ENCODE measurements at regions not wholly inside any gene's neighbourhood (a gene's known extent, or its start where the extent isn't known, plus 50 kb on each side); places are given as distances from the start of the nearest gene placed in this dataset.

DNA sequence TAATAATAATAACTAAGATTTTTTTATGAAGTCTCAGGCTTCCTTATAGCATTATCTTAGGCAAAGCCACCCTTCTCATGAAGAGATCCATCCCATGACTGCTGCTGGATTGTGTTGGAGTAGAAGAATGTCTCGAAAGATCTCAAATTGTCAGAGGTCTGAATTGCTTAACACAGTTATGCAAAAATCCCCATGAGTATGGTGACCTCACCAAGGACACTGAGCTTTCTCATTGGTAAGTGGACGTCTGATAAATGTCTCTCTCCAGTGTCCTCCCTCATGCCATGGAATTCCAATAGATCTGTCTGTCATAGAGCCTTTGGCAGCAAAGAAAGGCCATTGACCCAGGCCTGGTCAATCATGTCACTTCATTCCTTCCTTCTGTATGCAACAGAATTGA, 264.5 kb downstream of the CDH11 start:
- H3K4me1 ChIP-seq = no peaks in the 10 kb centered on the region
- WGBS, 2 donors = 77 to 88% methylated on average over 2 of the region's 2 CpGs
- TF ChIP-seq, protein P1, sequence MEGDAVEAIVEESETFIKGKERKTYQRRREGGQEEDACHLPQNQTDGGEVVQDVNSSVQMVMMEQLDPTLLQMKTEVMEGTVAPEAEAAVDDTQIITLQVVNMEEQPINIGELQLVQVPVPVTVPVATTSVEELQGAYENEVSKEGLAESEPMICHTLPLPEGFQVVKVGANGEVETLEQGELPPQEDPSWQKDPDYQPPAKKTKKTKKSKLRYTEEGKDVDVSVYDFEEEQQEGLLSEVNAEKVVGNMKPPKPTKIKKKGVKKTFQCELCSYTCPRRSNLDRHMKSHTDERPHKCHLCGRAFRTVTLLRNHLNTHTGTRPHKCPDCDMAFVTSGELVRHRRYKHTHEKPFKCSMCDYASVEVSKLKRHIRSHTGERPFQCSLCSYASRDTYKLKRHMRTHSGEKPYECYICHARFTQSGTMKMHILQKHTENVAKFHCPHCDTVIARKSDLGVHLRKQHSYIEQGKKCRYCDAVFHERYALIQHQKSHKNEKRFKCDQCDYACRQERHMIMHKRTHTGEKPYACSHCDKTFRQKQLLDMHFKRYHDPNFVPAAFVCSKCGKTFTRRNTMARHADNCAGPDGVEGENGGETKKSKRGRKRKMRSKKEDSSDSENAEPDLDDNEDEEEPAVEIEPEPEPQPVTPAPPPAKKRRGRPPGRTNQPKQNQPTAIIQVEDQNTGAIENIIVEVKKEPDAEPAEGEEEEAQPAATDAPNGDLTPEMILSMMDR (IDR thresholded peaks at IDR 0.05) = no peak
- TF ChIP-seq POLR2A (IDR thresholded peaks at IDR 0.05) = no peak
- intact Hi-C loops (cut with DNase I; ENCODE audit: low total_unique reads) = no loop called here
- H3K27ac ChIP-seq = no peak overlapping the region
- DNase-seq = no peak
- no peak overlapping the region for H3K4me3 ChIP-seq
- H3K27me3 ChIP-seq = no peaks in the 10 kb centered on the region
- no peaks in the 10 kb centered on the region for H3K9me3 ChIP-seq
- H3K36me3 ChIP-seq (ENCODE audit: low read depth, missing control alignments) = no peaks in the 10 kb centered on the region

DNA sequence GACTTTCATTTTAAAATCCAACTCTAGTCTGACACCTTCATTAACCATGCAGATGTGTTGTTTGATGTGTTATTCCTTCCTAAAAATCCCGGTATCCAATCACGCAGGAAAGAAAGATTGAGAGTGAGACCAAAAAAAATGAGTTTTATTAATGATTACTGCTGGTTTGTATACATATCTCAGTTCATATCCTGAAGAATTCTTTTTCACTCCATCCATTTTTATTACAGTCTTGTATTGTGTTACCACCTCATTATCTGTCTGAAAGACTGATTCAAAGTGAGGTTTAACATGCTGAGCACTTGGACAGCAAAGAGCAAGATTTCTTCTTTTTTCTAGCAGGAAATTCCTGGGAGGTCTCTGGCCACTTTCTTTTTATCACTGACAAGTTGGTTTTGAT, 268.3 kb downstream of the CDH11 start:
- Histone ChIP-seq H3K9me3 (no peaks in the 10 kb centered on the region), H3K27ac (no peak overlapping the region), H3K27me3 (no peaks in the 10 kb centered on the region), H3K36me3 (ENCODE audit: low read depth, missing control alignments) (no peaks in the 10 kb centered on the region), H3K4me3 (no peak overlapping the region), H3K4me1 (no peaks in the 10 kb centered on the region)
- DNase-seq = no peak
- 90 to 95% methylated on average over 2 of the region's 2 CpGs for WGBS, 2 donors
- intact Hi-C loops (cut with DNase I; ENCODE audit: low total_unique reads) = no loop called here
- no peak for TF ChIP-seq POLR2A (IDR thresholded peaks at IDR 0.05)
- TF ChIP-seq, protein P1 (IDR thresholded peaks at IDR 0.05) = no peak

DNA sequence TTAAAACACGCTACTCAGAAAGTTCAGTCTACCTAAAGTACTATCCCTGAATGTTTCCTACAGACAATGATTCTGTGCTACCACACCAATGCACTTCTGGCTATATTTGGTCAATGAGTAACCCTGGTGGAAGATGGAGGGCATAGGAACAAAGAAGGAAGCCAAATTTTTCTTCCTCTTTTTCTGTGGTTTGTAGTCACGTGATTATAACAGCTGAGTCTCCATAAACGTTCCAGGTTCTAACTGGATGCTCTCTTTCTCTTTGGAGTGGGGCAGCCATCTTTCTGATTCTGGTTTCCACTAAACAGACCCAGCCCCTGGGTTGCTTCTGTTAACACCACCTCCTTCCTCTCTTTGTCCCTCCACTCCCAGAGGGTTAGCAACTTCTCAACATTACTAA, 274.9 kb downstream of the CDH11 start:
- Histone ChIP-seq H3K9me3 (no peaks in the 10 kb centered on the region), H3K4me1 (no peaks in the 10 kb centered on the region), H3K4me3 (no peak overlapping the region), H3K36me3 (ENCODE audit: low read depth, missing control alignments) (no peaks in the 10 kb centered on the region), H3K27ac (no peak overlapping the region), H3K27me3 (no peaks in the 10 kb centered on the region)
- no peak for TF ChIP-seq POLR2A (IDR thresholded peaks at IDR 0.05)
- TF ChIP-seq, protein P1 (IDR thresholded peaks at IDR 0.05) = no peak
- DNase-seq = no peak
- intact Hi-C loops (cut with DNase I; ENCODE audit: low total_unique reads) = no loop called here
- WGBS, 2 donors = 64 to 67% methylated on average over 3 of the region's 3 CpGs

DNA sequence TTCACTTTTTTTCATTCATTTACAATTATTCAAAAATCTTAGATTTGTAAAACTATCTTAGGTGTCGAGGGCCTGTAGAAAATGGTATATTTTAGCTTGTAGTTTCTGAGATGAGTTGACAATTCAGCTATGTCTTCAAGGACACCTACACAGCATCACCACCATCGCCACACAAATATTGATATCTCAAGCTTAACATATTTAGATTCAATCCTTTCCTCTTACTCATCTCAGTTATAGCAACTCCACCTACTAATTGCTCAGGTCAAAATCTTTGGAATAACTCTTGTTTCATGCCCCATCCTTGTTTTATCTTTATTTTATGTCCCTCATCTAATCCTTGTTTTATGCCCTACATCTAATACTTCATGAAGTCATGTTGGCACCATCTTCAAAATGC, 276.8 kb downstream of the CDH11 start:
- Histone ChIP-seq H3K36me3 (ENCODE audit: low read depth, missing control alignments) (no peaks in the 10 kb centered on the region), H3K27me3 (no peaks in the 10 kb centered on the region), H3K4me3 (no peak overlapping the region), H3K4me1 (no peaks in the 10 kb centered on the region), H3K9me3 (no peaks in the 10 kb centered on the region), H3K27ac (no peak overlapping the region)
- DNase-seq = no peak
- TF ChIP-seq, protein P1 (IDR thresholded peaks at IDR 0.05) = no peak
- TF ChIP-seq POLR2A (IDR thresholded peaks at IDR 0.05) = no peak
- intact Hi-C loops (cut with DNase I; ENCODE audit: low total_unique reads) = no loop called here
- 89 to 100% methylated on average over 2 of the region's 2 CpGs for WGBS, 2 donors

DNA sequence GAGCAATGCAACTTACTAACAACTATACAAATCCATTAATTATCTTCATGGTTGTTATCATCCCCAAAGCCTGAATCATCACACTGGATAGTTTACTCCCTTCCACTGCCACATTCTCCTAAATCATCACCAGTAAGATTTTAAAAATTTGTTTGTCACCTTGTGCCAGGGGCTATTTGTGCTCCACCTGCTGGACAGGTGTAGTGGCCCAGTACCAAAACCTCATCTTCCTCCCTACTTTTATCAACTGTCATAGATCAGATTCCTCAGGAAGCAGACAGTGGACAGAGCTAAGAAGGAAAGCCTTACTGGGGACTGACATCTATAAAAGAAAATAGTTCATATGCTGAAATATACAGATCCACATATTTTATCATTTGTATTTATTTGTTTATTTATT, 280.4 kb downstream of the CDH11 start:
- TF ChIP-seq, protein P1 (IDR thresholded peaks at IDR 0.05) = no peak
- TF ChIP-seq POLR2A (IDR thresholded peaks at IDR 0.05) = no peak
- H3K27ac ChIP-seq = no peak overlapping the region

More for the DNA sequence above, 280.4 kb downstream of the CDH11 start:
- Histone ChIP-seq H3K4me1 (no peaks in the 10 kb centered on the region), H3K36me3 (ENCODE audit: low read depth, missing control alignments) (no peaks in the 10 kb centered on the region), H3K4me3 (no peak overlapping the region), H3K27me3 (no peaks in the 10 kb centered on the region), H3K9me3 (no peaks in the 10 kb centered on the region)
- intact Hi-C loops (cut with DNase I; ENCODE audit: low total_unique reads) = no loop called here
- no peak for DNase-seq

Measured in testis (tissue), 2 donors.